ENCODE measurements at regions not wholly inside any gene's neighbourhood (a gene's known extent, or its start where the extent isn't known, plus 50 kb on each side); places are given as distances from the start of the nearest gene placed in this dataset.
"Not testable (repeated sequence)": the region's sequence is repeated elsewhere in the genome, so short reads cannot be mapped to it uniquely, and the experiment has no call there.

DNA sequence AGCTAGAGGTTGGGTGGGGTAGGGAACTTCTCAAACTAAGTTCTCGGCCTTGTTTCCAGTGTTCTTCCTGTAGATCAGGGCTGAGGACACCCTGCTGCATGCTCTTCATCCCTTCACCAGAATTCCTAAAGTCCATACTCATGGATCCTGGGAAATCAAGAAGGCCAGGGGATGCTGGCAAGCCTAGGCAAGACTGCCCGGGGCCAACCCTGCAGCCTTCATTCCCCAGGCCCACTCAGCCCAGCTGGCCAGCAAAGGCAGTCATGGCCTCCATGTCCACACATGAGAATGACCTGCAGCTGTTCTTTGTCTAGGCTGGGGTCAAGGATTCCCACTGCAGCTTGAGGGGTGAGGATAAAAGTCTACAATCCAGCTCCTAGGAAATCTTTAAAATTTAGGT lies 109.3 kb upstream of the ETV6 start:
- no peak for DNase-seq

DNA sequence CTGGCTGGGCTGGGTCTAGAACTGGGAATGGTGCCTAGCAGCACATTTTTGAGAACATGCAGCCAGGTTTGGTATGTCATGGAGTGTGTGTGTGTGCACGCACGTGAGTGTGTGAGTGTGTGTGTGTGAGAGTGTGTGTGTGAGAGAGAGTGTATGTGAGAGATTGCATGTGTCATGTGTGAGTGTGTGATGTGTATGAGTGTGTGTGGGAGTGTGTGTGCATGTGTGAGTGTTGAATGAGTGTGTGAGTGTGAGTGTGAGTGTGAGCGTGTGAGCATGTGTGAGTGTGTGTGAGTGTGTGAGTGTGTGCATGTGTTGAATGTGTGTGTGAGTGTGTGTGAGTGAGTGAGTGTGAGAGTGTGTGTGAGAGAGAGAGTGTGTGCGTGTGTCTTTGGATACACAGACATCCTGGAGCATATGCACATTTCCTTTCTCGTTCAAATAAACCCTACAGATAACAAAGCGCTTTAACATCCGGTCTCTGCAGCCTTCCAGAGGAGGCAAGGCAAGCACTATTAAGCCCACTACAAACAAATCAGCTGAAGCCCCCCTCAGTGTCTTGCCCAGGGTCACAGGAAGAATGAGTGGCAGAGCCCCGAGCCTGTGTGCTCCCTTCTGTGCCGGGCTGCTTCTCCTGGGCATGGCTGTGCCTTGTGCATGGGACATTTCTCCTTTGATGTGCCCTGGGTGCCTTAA lies 108.7 kb upstream of the ETV6 start:
- no peak for DNase-seq

DNA sequence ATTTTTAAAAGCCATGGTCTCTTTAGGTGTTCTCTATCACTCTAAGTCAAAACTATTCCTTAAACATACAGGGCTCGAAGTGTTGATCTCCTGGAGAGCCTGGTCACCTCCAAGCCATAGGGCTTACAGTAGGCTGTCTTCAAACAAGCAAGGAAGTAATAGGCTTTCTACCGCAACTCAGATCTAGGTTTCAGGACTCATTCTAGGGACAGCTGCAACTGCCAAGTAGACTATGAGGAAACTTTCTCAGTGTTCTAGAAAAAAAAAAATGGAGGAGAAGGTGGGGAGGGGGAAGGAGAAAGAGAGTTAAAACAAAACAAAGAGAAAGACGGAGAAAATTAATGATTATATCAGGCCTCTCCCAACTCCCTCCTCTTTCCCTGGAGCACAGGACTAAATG lies 106.9 kb upstream of the ETV6 start:
- DNase-seq = no peak

GRCh38 chr12:11543457-11544158 lies 105.9 kb upstream of the ETV6 start:
- no peak for DNase-seq

DNA sequence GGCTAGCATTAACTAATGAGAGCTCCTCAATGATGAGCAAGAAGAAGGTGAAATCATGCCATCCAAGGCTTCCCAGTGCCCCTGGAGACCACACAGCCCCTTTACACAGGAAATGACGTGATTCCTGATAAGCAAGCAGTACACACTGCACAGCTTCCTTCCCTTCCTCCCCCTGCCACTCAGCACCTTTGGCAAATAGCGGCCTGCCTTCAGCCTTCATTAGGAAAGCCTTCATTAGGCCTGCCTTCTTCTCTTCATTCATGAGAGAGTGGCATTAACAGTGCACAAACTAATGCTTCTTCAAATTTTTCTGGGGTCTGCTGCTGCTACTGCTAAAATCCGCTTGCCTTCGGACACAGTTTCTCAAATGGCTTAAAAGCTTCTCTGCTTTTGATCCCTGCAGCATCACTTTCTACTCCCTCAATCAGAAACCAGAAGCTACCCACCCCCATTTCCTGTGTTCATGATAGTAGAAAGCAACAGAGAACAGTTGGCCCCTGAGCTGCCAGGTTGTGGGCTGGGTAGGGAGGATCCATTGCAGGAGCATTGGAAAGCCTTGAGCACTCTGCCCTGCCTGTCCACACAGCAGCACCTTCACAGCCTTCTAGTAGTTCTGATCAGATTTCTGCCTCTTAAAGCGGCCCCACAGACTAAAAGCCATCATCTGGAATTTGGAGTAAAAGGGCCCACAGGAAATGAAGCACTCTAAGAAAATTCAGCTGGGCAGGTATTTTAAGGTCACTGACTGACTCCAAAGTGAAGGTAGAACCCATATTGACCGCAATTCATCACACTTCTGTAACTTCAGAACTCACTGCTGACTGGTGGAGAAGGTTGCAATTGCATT lies 103.8 kb upstream of the ETV6 start:
- DNase-seq = peak; percentile 25

DNA sequence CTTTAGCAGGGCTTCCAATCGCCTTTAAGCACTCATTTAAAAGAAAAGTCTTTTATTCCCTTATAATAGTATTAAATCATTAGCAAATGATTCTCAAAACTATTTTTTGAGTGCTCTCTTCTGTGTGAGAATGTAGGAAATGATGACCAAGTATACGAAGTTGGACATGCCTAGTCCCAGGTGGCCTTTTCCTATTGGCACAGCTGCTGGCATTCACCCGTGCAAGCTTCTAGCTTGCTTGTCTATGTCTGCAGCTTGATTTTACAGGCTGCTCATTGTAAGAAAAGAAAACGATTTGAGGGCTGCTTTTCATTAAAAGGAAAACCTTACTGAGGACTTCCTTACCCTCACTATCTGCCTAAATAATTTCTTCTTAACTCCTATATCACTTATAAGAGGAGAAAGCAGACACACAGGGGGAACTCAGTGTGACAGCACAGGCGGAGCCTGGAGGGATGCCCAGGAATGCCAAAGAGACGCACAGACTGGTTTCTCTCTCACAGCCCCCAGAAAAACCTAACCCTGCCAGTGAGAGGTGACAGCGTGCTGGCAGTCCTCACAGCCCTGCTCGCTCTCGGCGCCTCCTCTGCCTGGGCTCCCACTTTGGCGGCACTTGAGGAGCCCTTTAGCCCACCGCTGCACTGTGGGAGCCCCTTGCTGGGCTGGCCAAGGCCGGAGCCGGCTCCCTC lies 102.7 kb upstream of the ETV6 start:
- not testable (repeated sequence) for DNase-seq

GRCh38 chr12:11547271-11547646 lies 102.2 kb upstream of the ETV6 start:
- not testable (repeated sequence) for DNase-seq

GRCh38 chr12:11549119-11549518 lies 100.4 kb upstream of the ETV6 start:
- no peak for DNase-seq

GRCh38 chr12:11553871-11554533 lies 95.5 kb upstream of the ETV6 start:
- DNase-seq = peak; percentile 19

- no peak for DNase-seq
Measured at GRCh38 chr12:11555195-11555594, 94.3 kb upstream of the ETV6 start.

DNA sequence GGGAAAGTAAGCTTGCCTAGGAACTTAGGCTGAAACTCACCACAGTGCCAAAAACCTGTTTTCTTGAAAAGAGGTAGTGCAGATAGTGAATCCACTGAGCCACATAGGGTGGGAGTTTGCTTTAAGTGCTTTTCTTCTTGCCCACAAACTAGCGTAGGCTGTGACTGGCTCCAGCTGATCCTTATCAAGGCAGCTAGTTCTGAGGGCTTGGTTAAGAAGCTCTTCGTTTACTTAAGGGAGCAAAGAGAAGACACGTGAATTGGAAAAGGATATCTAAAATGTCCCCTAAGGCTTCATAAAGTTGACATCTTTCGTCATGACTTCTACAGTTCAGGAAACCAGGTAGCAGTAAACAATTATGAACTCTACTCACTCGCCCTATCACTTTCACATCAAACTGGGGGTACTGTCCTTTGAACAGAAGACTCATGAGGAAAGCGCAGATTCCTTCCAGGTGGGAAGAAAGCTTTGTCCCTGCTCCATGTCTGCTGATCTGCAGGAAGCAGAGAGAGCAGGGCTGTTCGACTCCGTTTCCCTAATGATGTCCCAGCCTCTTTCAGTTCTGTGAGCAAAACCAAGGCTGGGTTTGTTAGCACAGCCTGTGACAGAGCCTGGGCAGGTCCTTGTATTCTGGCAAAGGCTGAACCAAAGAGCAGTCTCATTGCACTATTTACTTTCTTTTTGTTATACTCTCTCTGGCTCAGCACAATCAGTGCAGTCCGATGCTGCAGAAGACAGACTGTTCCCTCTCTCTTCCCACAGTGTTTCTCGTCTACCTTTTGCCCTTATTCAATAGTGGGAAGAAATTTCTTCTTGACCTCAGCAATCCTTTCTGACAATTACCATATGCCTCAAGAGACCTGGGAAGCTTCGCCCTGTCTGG lies 93.5 kb upstream of the ETV6 start:
- no peak for DNase-seq

DNA sequence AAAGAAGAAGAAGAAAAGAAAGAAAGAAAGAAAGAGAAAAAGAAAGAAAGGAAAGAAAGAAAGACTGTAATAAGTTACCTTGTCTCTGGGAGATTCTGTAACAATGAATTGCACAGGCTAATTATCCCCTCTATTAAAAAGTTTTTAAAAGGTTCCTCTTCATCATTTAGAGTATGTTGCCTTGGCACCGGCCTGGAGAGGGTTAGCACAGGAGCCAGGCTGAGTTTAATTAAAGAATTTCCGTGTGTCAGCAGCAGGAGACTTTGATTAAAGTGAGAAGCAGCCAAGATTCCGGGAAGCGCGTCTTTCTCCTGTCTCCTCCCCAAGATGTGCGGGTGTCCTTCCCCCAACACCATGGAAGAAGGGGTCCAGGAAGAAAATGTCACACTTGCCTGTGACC lies 92.8 kb upstream of the ETV6 start:
- DNase-seq = no peak

GRCh38 chr12:11559626-11560340 lies 89.7 kb upstream of the ETV6 start:
- DNase-seq = no peak

DNA sequence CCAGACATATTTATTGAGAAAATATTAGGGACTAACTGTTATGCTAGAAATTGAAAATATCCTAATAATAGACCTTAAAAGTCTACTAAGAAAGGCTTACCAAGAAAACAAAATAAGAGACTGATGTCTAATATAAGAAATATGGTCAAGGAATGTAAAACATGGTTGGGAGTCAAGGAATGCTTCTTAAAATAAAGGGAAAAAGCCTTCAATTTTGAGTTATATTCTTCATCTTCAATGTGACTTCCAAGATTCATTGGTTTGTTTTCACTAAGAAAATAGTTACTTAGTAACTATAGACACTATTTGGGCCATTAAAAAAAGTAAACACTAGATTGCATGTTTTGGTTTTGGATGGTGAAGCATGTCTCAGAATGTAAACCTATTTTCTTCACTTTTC lies 88.1 kb upstream of the ETV6 start:
- no peak for DNase-seq

DNA sequence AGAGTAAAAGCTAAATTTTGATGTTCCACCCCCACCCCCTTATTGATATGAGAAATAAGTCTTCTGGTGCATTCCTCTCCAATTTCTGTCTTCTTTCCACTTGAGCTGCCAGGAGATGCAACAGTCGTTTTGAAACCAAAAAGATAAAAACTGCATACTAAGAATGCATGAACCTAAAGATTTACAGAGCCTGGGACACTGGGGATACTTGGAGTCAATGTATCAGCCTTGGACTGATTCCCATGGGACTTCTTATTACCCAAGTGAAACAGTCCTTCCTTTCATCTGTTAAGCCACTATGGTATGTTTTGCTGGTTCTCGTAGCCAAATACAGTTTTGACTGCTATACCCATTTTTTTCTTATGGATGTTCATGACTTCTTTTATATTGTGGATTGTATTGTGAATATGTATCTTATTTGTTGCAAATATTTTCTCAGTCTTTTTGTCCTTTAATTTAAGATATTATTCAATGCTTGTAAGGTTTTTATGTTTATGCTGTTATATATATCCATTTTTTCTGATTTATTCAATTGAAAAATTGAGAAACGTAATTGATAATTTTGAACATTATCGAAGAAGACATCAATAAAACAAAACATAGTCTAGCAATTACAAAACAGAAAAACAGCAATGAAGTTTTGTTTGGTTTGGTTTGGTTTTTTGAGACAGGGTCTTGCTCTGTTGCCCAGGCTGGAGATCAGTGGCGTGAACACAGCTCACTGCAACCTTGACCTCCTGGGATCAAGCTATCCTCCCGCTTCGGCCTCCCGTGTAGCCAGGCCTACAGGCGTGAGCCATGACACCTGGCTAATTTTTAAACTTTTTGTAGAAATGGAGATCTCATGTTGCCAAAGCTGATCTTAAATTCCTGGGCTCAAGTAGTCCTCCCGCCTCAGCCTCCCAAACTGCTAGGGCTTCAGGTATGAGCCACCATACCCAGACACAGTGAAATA lies 85.4 kb upstream of the ETV6 start:
- DNase-seq = no peak

GRCh38 chr12:11564984-11565651 lies 84.4 kb upstream of the ETV6 start:
- no peak for DNase-seq

DNA sequence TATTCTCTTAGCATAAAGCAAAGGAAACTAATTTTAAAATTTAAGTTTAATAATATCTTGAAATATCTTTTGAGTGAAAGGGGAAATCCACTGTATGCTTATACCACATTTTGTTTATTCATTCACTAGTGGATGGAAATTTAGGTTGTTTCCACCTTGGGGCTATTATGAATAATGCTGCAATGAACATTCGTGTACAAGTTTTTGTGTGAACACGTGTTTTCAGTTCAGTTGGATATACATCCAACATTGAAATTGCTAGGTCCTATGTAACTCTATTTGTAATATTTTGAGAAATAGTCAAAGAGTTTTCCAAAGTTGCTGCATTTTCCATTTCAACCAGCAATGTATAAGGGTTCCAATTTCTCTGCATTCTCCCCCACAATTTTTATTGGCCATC lies 83.7 kb upstream of the ETV6 start:
- DNase-seq = no peak

GRCh38 chr12:11568155-11568761 lies 81.2 kb upstream of the ETV6 start:
- no peak for DNase-seq

All from T-helper 9 cell (primary cell).